Upper lobe of left lung (tissue), 6 donors: ENCODE measurements at regions not wholly inside any gene's neighbourhood (a gene's known extent, or its start where the extent isn't known, plus 50 kb on each side); places are given as distances from the start of the nearest gene placed in this dataset.
"Not testable (repeated sequence)": the region's sequence is repeated elsewhere in the genome, so short reads cannot be mapped to it uniquely, and the experiment has no call there.

Experiments used
- ATAC-seq, 2 donors: fragments of 200-7000 bp; cut with Tn5 transposase; one replicate each; pipeline ENCODE4 v1.9.1; 2022; ENCODE audit warnings: mild to moderate bottlenecking in 2 of 2, moderate library complexity in 2 of 2; ENCODE audit not compliant: low FRiP score in 2 of 2
- DNase-seq, 2 donors: peaks; one replicate each; pipeline ENCODE4 v3.0.0-alpha.2; 2019 to 2020
- H3K27ac ChIP-seq, 4 donors: fragments of 200-600 bp; sonication (generic); one replicate each; pipeline ENCODE4 v1.5.1; 2016 to 2019
- H3K27me3 ChIP-seq, 4 donors: fragments of 200-600 bp; sonication (generic); one replicate each; pipeline ENCODE4 v1.5.1; 2017 to 2019
- H3K36me3 ChIP-seq, 4 donors: fragments of 200-600 bp; sonication (generic); one replicate each; pipeline ENCODE4 v1.5.1; 2016 to 2019
- H3K4me1 ChIP-seq, 4 donors: fragments of 200-600 bp; sonication (generic); one replicate each; pipeline ENCODE4 v1.5.1; 2018 to 2019
- H3K4me3 ChIP-seq, 4 donors: fragments of 200-600 bp; sonication (generic); one replicate each; pipeline ENCODE4 v1.5.1; 2017 to 2019; ENCODE audit warnings: mild to moderate bottlenecking in 2 of 4, moderate library complexity in 1 of 4
- H3K9me3 ChIP-seq, 4 donors: fragments of 200-600 bp; sonication (generic); one replicate each; pipeline ENCODE4 v1.5.1; 2018 to 2019
- EP300 ChIP-seq, 4 donors: sonication (generic); formaldehyde crosslinking; IDR thresholded peaks; one replicate each; pipeline ENCODE4 v1.5.1; 2017; ENCODE audit warnings: antibody characterized with exemption in 4 of 4, control low read depth in 2 of 4
- POLR2A ChIP-seq, 4 donors: fragments of 450-650 bp; IDR thresholded peaks; one replicate each; pipeline ENCODE4 v1.5.1; 2016 to 2017; ENCODE audit warnings: antibody characterized with exemption in 4 of 4, mild to moderate bottlenecking in 2 of 4
- POLR2AphosphoS5 ChIP-seq, 2 donors: sonication (generic); formaldehyde crosslinking; IDR thresholded peaks; one replicate each; pipeline ENCODE4 v1.5.1; 2017; ENCODE audit warnings: antibody characterized with exemption in 2 of 2
- WGBS, 2 donors: methylation state at CpG; one replicate each; pipeline ENCODE4 v1.1.5; 2017 to 2018; 5-methylcytosine and 5-hydroxymethylcytosine counted together
- TF ChIP-seq, protein P1 (sequence below), 6 experiments: fragments of 450-650 bp in 4 of 6; fragments of 200-600 bp in 2 of 6; sonication (generic) in 2 of 6; IDR thresholded peaks; one replicate each; pipeline ENCODE4 v1.5.1; 2016 to 2019; ENCODE audit warnings: antibody characterized with exemption in 6 of 6
- donor health status: DM: no; HTN: no; CAD: no; lungs with moderate emphysema.
- donor health status: DM: no; HTN: yes; CAD: no; lungs with severe emphysema.

DNA sequence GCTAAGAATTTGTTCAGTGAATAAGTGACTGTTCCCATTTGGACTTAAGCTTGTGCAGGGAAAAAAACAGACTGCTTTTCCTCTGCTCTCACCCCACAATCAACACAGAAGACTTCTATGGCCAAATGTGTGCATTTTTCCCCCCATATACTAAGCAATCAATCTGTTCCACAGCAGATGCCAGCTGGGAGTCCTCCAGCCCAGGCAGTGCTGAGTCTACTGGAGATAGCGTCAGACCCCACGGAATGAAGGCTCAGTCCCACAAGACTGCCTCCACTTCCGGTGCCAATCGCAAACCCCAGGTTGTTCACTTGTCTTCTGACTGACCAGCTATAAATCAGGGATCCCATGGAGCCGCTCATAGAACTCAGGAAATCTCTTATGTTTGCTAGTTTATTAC lies 69.5 kb upstream of the ANKRD10 start:
- no peaks in the 10 kb centered on the region for H3K9me3 ChIP-seq
- no peaks in the 10 kb centered on the region for H3K4me1 ChIP-seq
- ATAC-seq (no peak), DNase-seq (no peak)
- TF ChIP-seq POLR2A (IDR thresholded peaks at IDR 0.05) (no peak), EP300 (IDR thresholded peaks at IDR 0.05) (no peak), POLR2AphosphoS5 (IDR thresholded peaks at IDR 0.05) (no peak)
- TF ChIP-seq, protein P1, sequence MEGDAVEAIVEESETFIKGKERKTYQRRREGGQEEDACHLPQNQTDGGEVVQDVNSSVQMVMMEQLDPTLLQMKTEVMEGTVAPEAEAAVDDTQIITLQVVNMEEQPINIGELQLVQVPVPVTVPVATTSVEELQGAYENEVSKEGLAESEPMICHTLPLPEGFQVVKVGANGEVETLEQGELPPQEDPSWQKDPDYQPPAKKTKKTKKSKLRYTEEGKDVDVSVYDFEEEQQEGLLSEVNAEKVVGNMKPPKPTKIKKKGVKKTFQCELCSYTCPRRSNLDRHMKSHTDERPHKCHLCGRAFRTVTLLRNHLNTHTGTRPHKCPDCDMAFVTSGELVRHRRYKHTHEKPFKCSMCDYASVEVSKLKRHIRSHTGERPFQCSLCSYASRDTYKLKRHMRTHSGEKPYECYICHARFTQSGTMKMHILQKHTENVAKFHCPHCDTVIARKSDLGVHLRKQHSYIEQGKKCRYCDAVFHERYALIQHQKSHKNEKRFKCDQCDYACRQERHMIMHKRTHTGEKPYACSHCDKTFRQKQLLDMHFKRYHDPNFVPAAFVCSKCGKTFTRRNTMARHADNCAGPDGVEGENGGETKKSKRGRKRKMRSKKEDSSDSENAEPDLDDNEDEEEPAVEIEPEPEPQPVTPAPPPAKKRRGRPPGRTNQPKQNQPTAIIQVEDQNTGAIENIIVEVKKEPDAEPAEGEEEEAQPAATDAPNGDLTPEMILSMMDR (IDR thresholded peaks at IDR 0.05), result no peak
- no peak overlapping the region for H3K27ac ChIP-seq
- H3K4me3 ChIP-seq, result no peak overlapping the region
- H3K27me3 ChIP-seq, result no peaks in the 10 kb centered on the region
- WGBS, 2 donors, result 67 to 73% methylated on average over 3 to 5 of the region's 5 CpGs
- H3K36me3 ChIP-seq, result no peaks in the 10 kb centered on the region

DNA sequence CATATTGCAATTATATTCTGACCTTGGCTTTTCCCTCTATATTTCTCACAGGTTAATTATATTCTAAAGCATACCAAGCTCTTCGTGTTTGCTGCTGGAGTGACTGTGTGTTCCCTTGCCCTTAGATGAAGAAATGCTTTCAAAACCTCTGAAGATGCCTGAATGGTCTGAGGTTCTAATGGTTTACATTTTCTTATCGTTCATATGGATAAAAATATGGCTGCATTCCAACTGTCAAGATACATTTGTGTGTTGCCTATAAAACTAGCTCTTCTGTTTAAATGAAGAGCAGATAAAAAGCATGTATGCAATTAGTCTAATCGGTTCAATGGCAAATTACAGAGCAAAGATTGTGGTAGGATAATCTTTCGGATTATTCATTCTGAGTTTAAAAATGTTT lies 68.4 kb upstream of the ANKRD10 start:
- Histone ChIP-seq H3K4me1 (no peaks in the 10 kb centered on the region), H3K27ac (no peak overlapping the region), H3K9me3 (no peaks in the 10 kb centered on the region), H3K27me3 (no peaks in the 10 kb centered on the region), H3K4me3 (no peak overlapping the region), H3K36me3 (no peaks in the 10 kb centered on the region)
- no peak for TF ChIP-seq EP300 (IDR thresholded peaks at IDR 0.05)
- TF ChIP-seq POLR2AphosphoS5 (IDR thresholded peaks at IDR 0.05), result no peak
- no peak for TF ChIP-seq POLR2A (IDR thresholded peaks at IDR 0.05)
- TF ChIP-seq, protein P1 (IDR thresholded peaks at IDR 0.05), result no peak
- WGBS, 2 donors, result 64 to 70% methylated on average over 4 of the region's 4 CpGs
- DNase-seq (no peak), ATAC-seq (no peak)

DNA sequence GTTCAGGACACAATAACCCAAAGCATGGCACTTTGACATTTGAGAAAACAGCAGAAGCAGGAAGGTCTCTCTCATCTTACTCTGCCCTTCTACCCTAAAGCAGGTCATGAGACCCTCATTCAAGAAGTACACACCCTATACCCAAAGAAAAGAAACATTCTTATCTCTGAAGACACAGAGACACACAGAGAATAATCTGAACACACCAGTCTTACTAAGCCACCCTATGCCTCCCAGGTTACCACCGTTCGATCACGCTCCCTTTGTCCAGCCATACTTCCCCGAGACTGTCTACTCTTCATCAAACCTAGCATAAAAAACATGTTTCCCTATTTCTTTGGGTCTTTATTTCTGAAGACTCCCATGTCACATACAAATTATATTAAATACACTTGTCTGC lies 66.5 kb upstream of the ANKRD10 start:
- no peak overlapping the region for H3K4me3 ChIP-seq
- DNase-seq (no peak), ATAC-seq (no peak)
- H3K36me3 ChIP-seq, result no peaks in the 10 kb centered on the region
- H3K27ac ChIP-seq, result no peak overlapping the region
- H3K27me3 ChIP-seq, result no peaks in the 10 kb centered on the region
- no peaks in the 10 kb centered on the region for H3K9me3 ChIP-seq
- TF ChIP-seq POLR2AphosphoS5 (IDR thresholded peaks at IDR 0.05), result no peak
- TF ChIP-seq, protein P1 (IDR thresholded peaks at IDR 0.05), result no peak
- no peak for TF ChIP-seq EP300 (IDR thresholded peaks at IDR 0.05)
- no peak for TF ChIP-seq POLR2A (IDR thresholded peaks at IDR 0.05)
- no peaks in the 10 kb centered on the region for H3K4me1 ChIP-seq
- 77 to 83% methylated on average over 4 of the region's 4 CpGs for WGBS, 2 donors

DNA sequence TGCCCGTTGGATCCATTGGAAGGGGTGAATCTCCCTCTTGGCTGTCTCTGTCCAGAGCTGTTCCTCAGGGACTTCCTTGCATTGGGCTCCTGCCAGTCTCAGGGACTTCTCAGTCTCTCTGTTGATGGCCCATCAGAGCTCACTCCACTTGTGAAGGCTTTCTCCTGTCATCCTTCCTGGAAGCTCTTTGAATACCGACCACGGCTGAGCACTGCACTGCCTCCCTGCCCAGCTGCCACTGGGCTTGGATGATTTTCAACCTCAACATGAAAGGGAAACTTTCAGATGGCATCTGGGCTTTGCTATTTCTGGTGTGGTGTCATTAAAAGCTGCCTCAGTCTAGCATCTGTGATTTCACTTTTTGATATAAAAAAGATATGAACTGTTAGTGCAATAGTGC lies 66.1 kb upstream of the ANKRD10 start:
- WGBS, 2 donors, result 51 to 78% methylated on average over 3 of the region's 3 CpGs

DNA sequence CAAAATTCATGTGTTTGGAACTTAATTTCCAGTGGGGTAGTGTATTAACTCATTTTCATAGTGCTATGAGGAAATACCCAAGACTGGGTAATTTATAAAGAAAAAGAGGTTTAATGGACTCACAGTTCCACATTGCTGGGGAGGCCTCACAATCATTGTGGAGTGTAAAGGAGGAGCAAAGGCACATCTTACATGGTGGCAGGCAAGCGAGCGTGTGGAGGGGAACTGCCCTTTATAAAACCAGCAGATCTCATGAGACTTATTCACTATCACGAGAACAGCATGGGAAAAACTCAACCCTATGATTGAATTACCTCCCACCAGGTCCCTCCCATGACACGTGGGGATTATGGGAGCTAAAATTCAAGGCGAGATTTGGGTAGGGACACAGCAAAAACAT lies 64.3 kb upstream of the ANKRD10 start:
- not testable (repeated sequence) for H3K36me3 ChIP-seq, H3K27me3 ChIP-seq, H3K27ac ChIP-seq, H3K9me3 ChIP-seq, ATAC-seq, H3K4me3 ChIP-seq, H3K4me1 ChIP-seq, DNase-seq
- WGBS, 2 donors, result 82 to 87% methylated on average over 5 of the region's 5 CpGs

More for the DNA sequence above, 66.1 kb upstream of the ANKRD10 start:
- ATAC-seq (no peak), DNase-seq (no peak)
- Histone ChIP-seq H3K4me1 (no peaks in the 10 kb centered on the region), H3K9me3 (no peaks in the 10 kb centered on the region), H3K36me3 (no peaks in the 10 kb centered on the region), H3K27ac (no peak overlapping the region), H3K27me3 (no peaks in the 10 kb centered on the region), H3K4me3 (no peak overlapping the region)
- TF ChIP-seq, protein P1 (IDR thresholded peaks at IDR 0.05), result no peak
- TF ChIP-seq POLR2A (IDR thresholded peaks at IDR 0.05) (no peak), EP300 (IDR thresholded peaks at IDR 0.05) (no peak), POLR2AphosphoS5 (IDR thresholded peaks at IDR 0.05) (no peak)
